GM19035 (cell line): ENCODE measurements at regions not wholly inside any gene's neighbourhood (a gene's known extent, or its start where the extent isn't known, plus 50 kb on each side); places are given as distances from the start of the nearest gene placed in this dataset.
"Not testable (repeated sequence)": the region's sequence is repeated elsewhere in the genome, so short reads cannot be mapped to it uniquely, and the experiment has no call there.

Source experiments
- ATAC-seq: cut with Tn5 transposase; IDR thresholded peaks from one replicate; pipeline ENCODE4 v1.9.1; 2021; ENCODE audit not compliant: unreplicated experiment

- ATAC-seq, result no peak
Observed at GRCh38 chr6:78492351-78493017, 374.9 kb upstream of the IRAK1BP1 start.

GRCh38 chr6:78500299-78501089 lies 366.9 kb upstream of the IRAK1BP1 start:
- ATAC-seq, result no peak

GRCh38 chr6:78502386-78502887 lies 364.9 kb upstream of the IRAK1BP1 start:
- no peak for ATAC-seq

- no peak for ATAC-seq
Observed at GRCh38 chr6:78505178-78505577, 362.2 kb upstream of the IRAK1BP1 start.

- ATAC-seq, result no peak
Observed at GRCh38 chr6:78511009-78511408, 356.3 kb upstream of the IRAK1BP1 start.

GRCh38 chr6:78513856-78514255 lies 353.5 kb upstream of the IRAK1BP1 start:
- ATAC-seq, result no peak

- ATAC-seq, result no peak
Observed at GRCh38 chr6:78515271-78515670, 352.1 kb upstream of the IRAK1BP1 start.

- ATAC-seq, result no peak
Observed at GRCh38 chr6:78517399-78517798, 350.0 kb upstream of the IRAK1BP1 start.

- ATAC-seq, result no peak
Observed at GRCh38 chr6:78523622-78524021, 343.7 kb upstream of the IRAK1BP1 start.

- no peak for ATAC-seq
Observed at GRCh38 chr6:78525976-78526375, 341.4 kb upstream of the IRAK1BP1 start.

- ATAC-seq, result no peak
Observed at GRCh38 chr6:78526432-78526831, 340.9 kb upstream of the IRAK1BP1 start.

GRCh38 chr6:78528926-78529325 lies 338.4 kb upstream of the IRAK1BP1 start:
- ATAC-seq, result no peak

- no peak for ATAC-seq
Observed at GRCh38 chr6:78530208-78530607, 337.1 kb upstream of the IRAK1BP1 start.

GRCh38 chr6:78533426-78533825 lies 333.9 kb upstream of the IRAK1BP1 start:
- ATAC-seq, result no peak

GRCh38 chr6:78533876-78534275 lies 333.5 kb upstream of the IRAK1BP1 start:
- ATAC-seq, result no peak

- no peak for ATAC-seq
Observed at GRCh38 chr6:78538002-78538401, 329.3 kb upstream of the IRAK1BP1 start.

- ATAC-seq, result not testable (repeated sequence)
Observed at GRCh38 chr6:78547636-78548035, 319.7 kb upstream of the IRAK1BP1 start.

- ATAC-seq, result no peak
Observed at GRCh38 chr6:78551361-78551760, 316.0 kb upstream of the IRAK1BP1 start.

GRCh38 chr6:78552435-78552834 lies 314.9 kb upstream of the IRAK1BP1 start:
- ATAC-seq, result no peak

- ATAC-seq, result no peak
Observed at GRCh38 chr6:78554341-78554740, 313.0 kb upstream of the IRAK1BP1 start.

- ATAC-seq, result no peak
Observed at GRCh38 chr6:78559056-78559455, 308.3 kb upstream of the IRAK1BP1 start.

GRCh38 chr6:78561015-78561414 lies 306.3 kb upstream of the IRAK1BP1 start:
- ATAC-seq, result no peak
